ENCODE measurements at regions not wholly inside any gene's neighbourhood (a gene's known extent, or its start where the extent isn't known, plus 50 kb on each side); places are given as distances from the start of the nearest gene placed in this dataset.
A peak's percentile ranks its signal among the peaks of the same experiment; 100 is the strongest.

DNA sequence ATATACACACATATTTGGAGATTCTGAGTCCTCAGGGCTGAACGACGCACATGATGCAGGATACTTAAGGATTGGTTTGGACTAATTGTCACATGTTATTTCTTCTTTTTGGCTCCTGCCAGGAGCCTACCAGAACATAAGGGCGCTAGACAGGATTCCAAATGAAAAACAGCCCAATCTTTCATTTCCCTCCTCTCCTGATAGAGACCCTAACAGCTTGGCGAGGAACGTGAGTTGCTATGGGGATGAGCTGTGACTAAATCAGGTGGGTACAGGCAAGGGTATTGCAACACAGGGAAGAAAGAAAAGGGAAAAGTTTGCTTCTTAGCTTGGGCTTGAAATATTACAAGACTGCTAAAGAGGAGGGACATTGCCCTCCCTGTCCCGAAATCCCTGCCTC, 109.9 kb downstream of the AIPL1 start:
- DNase-seq (ENCODE audit: low spot score in 2 of 2): peak in 1 of 2 donors; percentile 20
- 68 to 71% methylated on average over 6 of the region's 6 CpGs for WGBS, 2 donors
- TF ChIP-seq, protein P1, sequence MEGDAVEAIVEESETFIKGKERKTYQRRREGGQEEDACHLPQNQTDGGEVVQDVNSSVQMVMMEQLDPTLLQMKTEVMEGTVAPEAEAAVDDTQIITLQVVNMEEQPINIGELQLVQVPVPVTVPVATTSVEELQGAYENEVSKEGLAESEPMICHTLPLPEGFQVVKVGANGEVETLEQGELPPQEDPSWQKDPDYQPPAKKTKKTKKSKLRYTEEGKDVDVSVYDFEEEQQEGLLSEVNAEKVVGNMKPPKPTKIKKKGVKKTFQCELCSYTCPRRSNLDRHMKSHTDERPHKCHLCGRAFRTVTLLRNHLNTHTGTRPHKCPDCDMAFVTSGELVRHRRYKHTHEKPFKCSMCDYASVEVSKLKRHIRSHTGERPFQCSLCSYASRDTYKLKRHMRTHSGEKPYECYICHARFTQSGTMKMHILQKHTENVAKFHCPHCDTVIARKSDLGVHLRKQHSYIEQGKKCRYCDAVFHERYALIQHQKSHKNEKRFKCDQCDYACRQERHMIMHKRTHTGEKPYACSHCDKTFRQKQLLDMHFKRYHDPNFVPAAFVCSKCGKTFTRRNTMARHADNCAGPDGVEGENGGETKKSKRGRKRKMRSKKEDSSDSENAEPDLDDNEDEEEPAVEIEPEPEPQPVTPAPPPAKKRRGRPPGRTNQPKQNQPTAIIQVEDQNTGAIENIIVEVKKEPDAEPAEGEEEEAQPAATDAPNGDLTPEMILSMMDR (IDR thresholded peaks at IDR 0.05): no peak
- no peak for TF ChIP-seq POLR2A (IDR thresholded peaks at IDR 0.05)
- no peak overlapping the region for H3K4me3 ChIP-seq (ENCODE audit: low read depth, poor library complexity, severe bottlenecking)
- intact Hi-C loops (cut with DNase I; ENCODE audit: low total_unique reads): no loop called here

DNA sequence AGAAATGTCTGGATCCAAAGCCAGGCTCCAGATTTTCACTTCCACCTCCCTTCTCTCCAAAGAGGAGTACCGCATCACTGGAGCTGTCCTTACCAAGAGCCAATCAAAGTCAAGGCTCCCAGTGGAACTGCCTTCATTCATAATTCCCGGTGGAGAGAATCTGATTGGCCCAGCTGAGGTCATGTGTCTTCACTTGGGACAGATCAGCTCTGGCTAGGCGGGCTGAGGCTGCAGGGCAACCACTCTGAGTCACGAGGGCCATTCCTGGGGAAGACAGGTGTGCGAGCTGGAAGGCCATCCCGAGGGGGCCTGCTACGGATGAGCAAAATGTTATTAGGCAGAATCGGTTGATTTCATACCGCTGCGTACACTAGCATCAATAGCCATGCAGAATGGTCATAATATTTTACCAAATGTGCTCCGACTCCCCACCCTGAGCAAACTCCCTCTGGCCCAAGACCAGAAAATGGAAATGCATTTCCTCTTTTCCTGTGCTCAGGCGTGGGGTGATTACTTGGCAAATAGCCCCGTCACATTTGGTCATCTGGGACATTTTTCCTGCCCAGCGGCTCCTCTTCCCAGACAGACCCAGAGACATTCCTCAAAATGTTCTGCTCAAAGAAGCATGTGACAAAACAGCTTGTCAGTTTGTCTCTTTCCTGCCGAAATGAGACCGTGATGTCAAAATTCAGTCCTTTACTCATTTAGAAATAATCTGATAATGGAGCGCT, 111.1 kb downstream of the AIPL1 start:
- H3K4me3 ChIP-seq (ENCODE audit: low read depth, poor library complexity, severe bottlenecking): no peak overlapping the region
- peak in 1 of 2 donors; percentile 78 for DNase-seq (ENCODE audit: low spot score in 2 of 2)
- 58 to 59% methylated on average over 17 of the region's 17 CpGs for WGBS, 2 donors
- intact Hi-C loops (cut with DNase I; ENCODE audit: low total_unique reads): no loop called here
- no peak for TF ChIP-seq POLR2A (IDR thresholded peaks at IDR 0.05)

DNA sequence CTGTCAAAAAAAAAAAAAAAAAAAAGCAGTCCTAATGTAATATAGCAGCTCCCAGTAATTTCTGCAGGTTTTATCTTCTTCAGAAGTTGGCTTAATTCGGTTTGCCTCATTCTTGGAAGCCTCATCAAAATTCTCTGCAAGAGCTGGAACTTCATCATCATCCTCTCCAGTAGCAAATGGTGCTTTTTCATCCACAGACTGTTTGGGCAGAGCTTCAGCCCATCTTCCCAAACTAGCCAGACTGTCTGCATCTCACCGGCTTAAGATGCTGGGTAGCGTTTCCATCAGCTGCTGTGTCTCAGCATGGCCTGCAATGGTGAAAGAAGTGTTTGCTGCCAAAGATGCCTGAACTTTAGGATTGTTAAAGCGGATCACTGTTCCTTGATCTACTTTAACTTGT, 112.6 kb downstream of the AIPL1 start:
- TF ChIP-seq, protein P1 (IDR thresholded peaks at IDR 0.05): no peak
- no peak for TF ChIP-seq POLR2A (IDR thresholded peaks at IDR 0.05)
- no peak for DNase-seq (ENCODE audit: low spot score in 2 of 2)
- WGBS, 2 donors: 86 to 88% methylated on average over 4 of the region's 4 CpGs
- intact Hi-C loops (cut with DNase I; ENCODE audit: low total_unique reads): no loop called here
- H3K4me3 ChIP-seq (ENCODE audit: low read depth, poor library complexity, severe bottlenecking): no peak overlapping the region

DNA sequence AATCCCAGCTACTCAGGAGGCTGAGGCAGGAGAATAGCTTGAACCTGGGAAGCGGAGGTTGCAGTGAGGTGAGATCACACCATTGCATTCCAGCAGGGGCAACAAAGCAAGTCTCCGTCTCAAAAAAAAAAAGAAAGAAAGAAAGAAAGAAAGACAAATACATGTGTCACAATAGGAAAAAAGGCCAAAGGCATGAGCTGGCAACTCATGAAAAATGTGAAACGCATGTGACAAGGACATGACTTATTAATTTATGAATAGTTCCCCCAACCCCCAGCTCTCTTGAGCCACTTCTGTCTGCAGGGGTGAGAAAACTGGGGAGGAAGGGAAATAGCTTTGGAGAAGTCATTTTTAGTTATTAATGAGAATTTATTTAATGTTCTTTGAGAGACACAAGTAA, 120.6 kb downstream of the AIPL1 start:
- DNase-seq (ENCODE audit: low spot score in 2 of 2): no peak
- no peak overlapping the region for H3K4me3 ChIP-seq (ENCODE audit: low read depth, poor library complexity, severe bottlenecking)
- 60 to 76% methylated on average over 3 of the region's 3 CpGs for WGBS, 2 donors
- intact Hi-C loops (cut with DNase I; ENCODE audit: low total_unique reads): no loop called here
- TF ChIP-seq, protein P1 (IDR thresholded peaks at IDR 0.05): no peak
- TF ChIP-seq POLR2A (IDR thresholded peaks at IDR 0.05): no peak

DNA sequence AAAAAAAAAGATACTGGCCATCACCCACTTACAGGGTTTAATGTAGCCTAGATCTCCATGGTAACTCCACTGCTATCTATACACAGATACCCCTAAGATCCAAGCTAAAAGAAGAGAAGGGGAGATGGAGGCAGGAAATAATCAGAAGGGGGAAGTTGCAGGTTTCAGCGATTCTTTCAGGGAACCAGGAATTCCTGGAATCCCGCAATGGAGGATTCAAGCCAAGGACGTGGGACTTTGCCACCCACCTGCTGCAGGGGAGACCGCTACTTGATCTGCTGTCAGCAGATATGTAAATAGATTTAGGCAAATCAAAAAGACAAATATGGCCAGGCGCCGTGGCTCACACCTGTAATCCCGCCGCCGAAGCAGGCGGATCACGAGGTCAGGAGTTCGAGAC, 121.1 kb downstream of the AIPL1 start:
- DNase-seq (ENCODE audit: low spot score in 2 of 2): no peak
- WGBS, 2 donors: 80 to 87% methylated on average over 12 of the region's 12 CpGs
- TF ChIP-seq, protein P1 (IDR thresholded peaks at IDR 0.05): no peak
- TF ChIP-seq POLR2A (IDR thresholded peaks at IDR 0.05): no peak
- intact Hi-C loops (cut with DNase I; ENCODE audit: low total_unique reads): no loop called here
- H3K4me3 ChIP-seq (ENCODE audit: low read depth, poor library complexity, severe bottlenecking): no peak overlapping the region

DNA sequence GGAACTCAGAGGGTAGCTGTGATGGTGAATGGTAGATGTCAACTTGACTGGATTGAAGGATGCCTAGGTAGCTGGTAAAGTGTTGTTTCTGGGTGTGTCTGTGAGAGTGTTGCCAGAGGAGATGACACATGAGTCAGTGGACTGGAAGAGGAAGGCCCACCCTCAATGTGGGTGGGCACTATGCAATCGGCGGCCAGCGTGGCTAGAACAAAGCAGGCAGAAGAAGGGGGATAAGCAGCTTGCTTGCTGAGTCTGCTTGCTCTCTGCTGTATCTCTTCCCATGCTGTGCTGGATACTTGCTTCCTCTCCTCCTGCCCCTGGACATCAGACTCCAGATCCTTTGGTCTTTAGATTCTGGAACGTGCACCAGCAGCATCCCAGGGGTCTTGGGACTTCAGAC, 128.1 kb downstream of the AIPL1 start:
- WGBS, 2 donors: 21 to 34% methylated on average over 4 of the region's 4 CpGs
- DNase-seq (ENCODE audit: low spot score in 2 of 2): no peak
- no peak overlapping the region for H3K4me3 ChIP-seq (ENCODE audit: low read depth, poor library complexity, severe bottlenecking)
- TF ChIP-seq, protein P1 (IDR thresholded peaks at IDR 0.05): no peak
- TF ChIP-seq POLR2A (IDR thresholded peaks at IDR 0.05): no peak
- intact Hi-C loops (cut with DNase I; ENCODE audit: low total_unique reads): no loop called here

All from lower leg skin (tissue), 4 donors.